T-helper 2 cell treated with Interferon-gamma antibody and Interleukin-4, amounts not matched to agents 5 μg/mL and 100 μg/mL, for 36 hours (primary cell): ENCODE measurements at regions not wholly inside any gene's neighbourhood (a gene's known extent, or its start where the extent isn't known, plus 50 kb on each side); places are given as distances from the start of the nearest gene placed in this dataset.

Experiments used
- DNase-seq: peaks from one replicate; pipeline ENCODE4 v3.0.0; 2021; ENCODE audit warnings: low spot score
- H3K27ac Mint-ChIP-seq: one replicate; pipeline ENCODE4 v1.8.0; 2021; ENCODE audit warnings: mild to moderate bottlenecking, mixed read lengths
- H3K27me3 Mint-ChIP-seq: one replicate; pipeline ENCODE4 v1.8.0; 2021; ENCODE audit warnings: low read depth, mixed read lengths
- H3K36me3 Mint-ChIP-seq: one replicate; pipeline ENCODE4 v1.8.0; 2021; ENCODE audit warnings: low read depth, mixed read lengths
- H3K4me1 Mint-ChIP-seq: one replicate; pipeline ENCODE4 v1.8.0; 2021; ENCODE audit warnings: low read depth, mixed read lengths
- H3K4me3 Mint-ChIP-seq: one replicate; pipeline ENCODE4 v1.8.0; 2022; ENCODE audit warnings: mild to moderate bottlenecking, moderate library complexity, mixed read lengths
- H3K9me3 Mint-ChIP-seq: one replicate; pipeline ENCODE4 v1.8.0; 2021; ENCODE audit warnings: mixed read lengths

- Mint-ChIP-seq H3K36me3 (peaks cover 19% of the 10 kb centered on the region), H3K4me1 (peaks cover 53% of the 10 kb centered on the region), H3K27me3 (no peaks in the 10 kb centered on the region), H3K9me3 (peaks cover 19% of the 10 kb centered on the region), H3K4me3 (peak overlapping the region; percentile 46), H3K27ac (peak overlapping the region; percentile 63)
- DNase-seq: no peak
Measured at GRCh38 chr12:92537290-92537960, 165.4 kb upstream of the PLEKHG7 start.

GRCh38 chr12:92535961-92536360, 166.8 kb upstream of the PLEKHG7 start:
- peaks cover 18% of the 10 kb centered on the region for H3K36me3 Mint-ChIP-seq
- DNase-seq: no peak
- peaks cover 22% of the 10 kb centered on the region for H3K9me3 Mint-ChIP-seq
- H3K27ac Mint-ChIP-seq: no peak overlapping the region
- H3K4me1 Mint-ChIP-seq: peaks cover 43% of the 10 kb centered on the region
- H3K4me3 Mint-ChIP-seq: no peak overlapping the region
- no peaks in the 10 kb centered on the region for H3K27me3 Mint-ChIP-seq

- Mint-ChIP-seq H3K9me3 (peaks cover 9% of the 10 kb centered on the region), H3K4me1 (peaks cover 26% of the 10 kb centered on the region), H3K27me3 (no peaks in the 10 kb centered on the region), H3K27ac (no peak overlapping the region), H3K36me3 (peaks cover 11% of the 10 kb centered on the region), H3K4me3 (no peak overlapping the region)
- no peak for DNase-seq
Measured at GRCh38 chr12:92533280-92533890, 169.4 kb upstream of the PLEKHG7 start.

- no peak overlapping the region for H3K4me3 Mint-ChIP-seq
- peaks cover 9% of the 10 kb centered on the region for H3K9me3 Mint-ChIP-seq
- no peaks in the 10 kb centered on the region for H3K27me3 Mint-ChIP-seq
- peaks cover 16% of the 10 kb centered on the region for H3K4me1 Mint-ChIP-seq
- H3K36me3 Mint-ChIP-seq: peaks cover 7% of the 10 kb centered on the region
- H3K27ac Mint-ChIP-seq: no peak overlapping the region
- no peak for DNase-seq
Measured at GRCh38 chr12:92530706-92531105, 172.1 kb upstream of the PLEKHG7 start.

- peak; percentile 35 for DNase-seq
- Mint-ChIP-seq H3K4me3 (no peak overlapping the region), H3K4me1 (peaks cover 18% of the 10 kb centered on the region), H3K27me3 (no peaks in the 10 kb centered on the region), H3K9me3 (peaks cover 12% of the 10 kb centered on the region), H3K36me3 (peaks cover 7% of the 10 kb centered on the region), H3K27ac (no peak overlapping the region)
Measured at GRCh38 chr12:92529944-92530343, 172.8 kb upstream of the PLEKHG7 start.

GRCh38 chr12:92528586-92528985, 174.2 kb upstream of the PLEKHG7 start:
- Mint-ChIP-seq H3K27me3 (no peaks in the 10 kb centered on the region), H3K4me3 (no peak overlapping the region), H3K27ac (no peak overlapping the region), H3K9me3 (peaks cover 23% of the 10 kb centered on the region), H3K36me3 (peaks cover 15% of the 10 kb centered on the region), H3K4me1 (peaks cover 29% of the 10 kb centered on the region)
- DNase-seq: no peak

GRCh38 chr12:92528097-92528496, 174.7 kb upstream of the PLEKHG7 start:
- DNase-seq: no peak
- Mint-ChIP-seq H3K4me1 (peaks cover 29% of the 10 kb centered on the region), H3K4me3 (no peak overlapping the region), H3K27me3 (no peaks in the 10 kb centered on the region), H3K9me3 (peaks cover 26% of the 10 kb centered on the region), H3K36me3 (peaks cover 17% of the 10 kb centered on the region), H3K27ac (no peak overlapping the region)

- DNase-seq: no peak
- Mint-ChIP-seq H3K9me3 (peaks cover 21% of the 10 kb centered on the region), H3K27me3 (no peaks in the 10 kb centered on the region), H3K36me3 (peaks cover 11% of the 10 kb centered on the region), H3K4me3 (no peak overlapping the region), H3K27ac (peak overlapping the region; percentile 67), H3K4me1 (peaks cover 33% of the 10 kb centered on the region)
Measured at GRCh38 chr12:92524489-92524888, 178.3 kb upstream of the PLEKHG7 start.

- no peak for DNase-seq
- Mint-ChIP-seq H3K36me3 (peaks cover 11% of the 10 kb centered on the region), H3K9me3 (peaks cover 21% of the 10 kb centered on the region), H3K4me3 (no peak overlapping the region), H3K4me1 (peaks cover 32% of the 10 kb centered on the region), H3K27me3 (no peaks in the 10 kb centered on the region), H3K27ac (no peak overlapping the region)
Measured at GRCh38 chr12:92520511-92520910, 182.3 kb upstream of the PLEKHG7 start.

GRCh38 chr12:92519284-92519683, 183.5 kb upstream of the PLEKHG7 start:
- H3K4me3 Mint-ChIP-seq: no peak overlapping the region
- H3K27ac Mint-ChIP-seq: no peak overlapping the region
- no peaks in the 10 kb centered on the region for H3K27me3 Mint-ChIP-seq
- no peak for DNase-seq
- H3K9me3 Mint-ChIP-seq: peaks cover 13% of the 10 kb centered on the region
- peaks cover 6% of the 10 kb centered on the region for H3K36me3 Mint-ChIP-seq
- peaks cover 29% of the 10 kb centered on the region for H3K4me1 Mint-ChIP-seq

GRCh38 chr12:92518071-92518470, 184.7 kb upstream of the PLEKHG7 start:
- peaks cover 4% of the 10 kb centered on the region for H3K36me3 Mint-ChIP-seq
- H3K27me3 Mint-ChIP-seq: no peaks in the 10 kb centered on the region
- peaks cover 23% of the 10 kb centered on the region for H3K4me1 Mint-ChIP-seq
- no peak overlapping the region for H3K4me3 Mint-ChIP-seq
- no peak overlapping the region for H3K27ac Mint-ChIP-seq
- H3K9me3 Mint-ChIP-seq: peaks cover 13% of the 10 kb centered on the region
- DNase-seq: no peak

GRCh38 chr12:92516277-92516600, 186.6 kb upstream of the PLEKHG7 start:
- no peak overlapping the region for H3K27ac Mint-ChIP-seq
- H3K4me1 Mint-ChIP-seq: peaks cover 20% of the 10 kb centered on the region
- no peak overlapping the region for H3K4me3 Mint-ChIP-seq
- no peaks in the 10 kb centered on the region for H3K27me3 Mint-ChIP-seq
- peaks cover 13% of the 10 kb centered on the region for H3K9me3 Mint-ChIP-seq
- peaks cover 4% of the 10 kb centered on the region for H3K36me3 Mint-ChIP-seq
- DNase-seq: no peak

GRCh38 chr12:92513231-92513730, 189.5 kb upstream of the PLEKHG7 start:
- Mint-ChIP-seq H3K4me3 (no peak overlapping the region), H3K36me3 (peaks cover 3% of the 10 kb centered on the region), H3K27me3 (no peaks in the 10 kb centered on the region), H3K9me3 (peaks cover 14% of the 10 kb centered on the region), H3K4me1 (peaks cover 11% of the 10 kb centered on the region), H3K27ac (no peak overlapping the region)
- no peak for DNase-seq

- Mint-ChIP-seq H3K4me1 (peaks cover 11% of the 10 kb centered on the region), H3K27me3 (no peaks in the 10 kb centered on the region), H3K36me3 (peaks cover 3% of the 10 kb centered on the region), H3K27ac (no peak overlapping the region), H3K4me3 (no peak overlapping the region), H3K9me3 (peaks cover 14% of the 10 kb centered on the region)
- no peak for DNase-seq
Measured at GRCh38 chr12:92511786-92512185, 191.0 kb upstream of the PLEKHG7 start.
